ENCODE measurements at regions not wholly inside any gene's neighbourhood (a gene's known extent, or its start where the extent isn't known, plus 50 kb on each side); places are given as distances from the start of the nearest gene placed in this dataset.

- intact Hi-C loops (cut with DNase I), result no loop called here
- Histone ChIP-seq H3K4me3 (replicated peaks in 1 of 3) (no peak overlapping the region), H3K36me3 (no peaks in the 10 kb centered on the region), H3K27ac (no peak overlapping the region), H3K9me3 (no peaks in the 10 kb centered on the region), H3K4me1 (no peaks in the 10 kb centered on the region), H3K27me3 (no peaks in the 10 kb centered on the region)
- no peak for DNase-seq
- WGBS, 2 donors, result 74 to 79% methylated on average over 2 of the region's 2 CpGs
- TF ChIP-seq, protein P1, sequence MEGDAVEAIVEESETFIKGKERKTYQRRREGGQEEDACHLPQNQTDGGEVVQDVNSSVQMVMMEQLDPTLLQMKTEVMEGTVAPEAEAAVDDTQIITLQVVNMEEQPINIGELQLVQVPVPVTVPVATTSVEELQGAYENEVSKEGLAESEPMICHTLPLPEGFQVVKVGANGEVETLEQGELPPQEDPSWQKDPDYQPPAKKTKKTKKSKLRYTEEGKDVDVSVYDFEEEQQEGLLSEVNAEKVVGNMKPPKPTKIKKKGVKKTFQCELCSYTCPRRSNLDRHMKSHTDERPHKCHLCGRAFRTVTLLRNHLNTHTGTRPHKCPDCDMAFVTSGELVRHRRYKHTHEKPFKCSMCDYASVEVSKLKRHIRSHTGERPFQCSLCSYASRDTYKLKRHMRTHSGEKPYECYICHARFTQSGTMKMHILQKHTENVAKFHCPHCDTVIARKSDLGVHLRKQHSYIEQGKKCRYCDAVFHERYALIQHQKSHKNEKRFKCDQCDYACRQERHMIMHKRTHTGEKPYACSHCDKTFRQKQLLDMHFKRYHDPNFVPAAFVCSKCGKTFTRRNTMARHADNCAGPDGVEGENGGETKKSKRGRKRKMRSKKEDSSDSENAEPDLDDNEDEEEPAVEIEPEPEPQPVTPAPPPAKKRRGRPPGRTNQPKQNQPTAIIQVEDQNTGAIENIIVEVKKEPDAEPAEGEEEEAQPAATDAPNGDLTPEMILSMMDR (IDR thresholded peaks at IDR 0.05), result no peak
- no peak for TF ChIP-seq POLR2A (IDR thresholded peaks at IDR 0.05)
These were observed 165.2 kb upstream of the PDGFD start for GRCh38 chr11:104329078-104329665.

GRCh38 chr11:104328512-104328907 lies 164.6 kb upstream of the PDGFD start:
- Histone ChIP-seq H3K4me3 (replicated peaks in 1 of 3) (no peak overlapping the region), H3K9me3 (no peaks in the 10 kb centered on the region), H3K27me3 (no peaks in the 10 kb centered on the region), H3K4me1 (no peaks in the 10 kb centered on the region), H3K27ac (no peak overlapping the region), H3K36me3 (no peaks in the 10 kb centered on the region)
- no peak for DNase-seq
- intact Hi-C loops (cut with DNase I), result no loop called here
- no peak for TF ChIP-seq POLR2A (IDR thresholded peaks at IDR 0.05)
- TF ChIP-seq, protein P1 (IDR thresholded peaks at IDR 0.05), result no peak
- WGBS, 2 donors, result 85 to 89% methylated on average over 4 of the region's 4 CpGs

- WGBS, 2 donors, result 68 to 76% methylated on average over 6 of the region's 6 CpGs
- DNase-seq, result no peak
- Histone ChIP-seq H3K27ac (no peak overlapping the region), H3K4me1 (no peaks in the 10 kb centered on the region), H3K36me3 (no peaks in the 10 kb centered on the region), H3K27me3 (no peaks in the 10 kb centered on the region), H3K9me3 (no peaks in the 10 kb centered on the region), H3K4me3 (replicated peaks in 1 of 3) (no peak overlapping the region)
- no peak for TF ChIP-seq POLR2A (IDR thresholded peaks at IDR 0.05)
- intact Hi-C loops (cut with DNase I), result no loop called here
These were observed 164.0 kb upstream of the PDGFD start for GRCh38 chr11:104327861-104328511.

- intact Hi-C loops (cut with DNase I), result no loop called here
- H3K27ac ChIP-seq, result no peak overlapping the region
- DNase-seq, result no peak
- H3K4me3 ChIP-seq (replicated peaks in 1 of 3), result no peak overlapping the region
- no peaks in the 10 kb centered on the region for H3K4me1 ChIP-seq
- H3K9me3 ChIP-seq, result no peaks in the 10 kb centered on the region
- H3K36me3 ChIP-seq, result no peaks in the 10 kb centered on the region
- 86 to 87% methylated on average over 1 of the region's 1 CpG for WGBS, 2 donors
- TF ChIP-seq POLR2A (IDR thresholded peaks at IDR 0.05), result no peak
- TF ChIP-seq, protein P1 (IDR thresholded peaks at IDR 0.05), result no peak
- H3K27me3 ChIP-seq, result no peaks in the 10 kb centered on the region
These were observed 161.1 kb upstream of the PDGFD start for GRCh38 chr11:104325093-104325492.

- intact Hi-C loops (cut with DNase I), result no loop called here
- WGBS, 2 donors, result 91 to 97% methylated on average over 1 of the region's 1 CpG
- no peak for TF ChIP-seq POLR2A (IDR thresholded peaks at IDR 0.05)
- TF ChIP-seq, protein P1 (IDR thresholded peaks at IDR 0.05), result no peak
- Histone ChIP-seq H3K9me3 (no peaks in the 10 kb centered on the region), H3K4me3 (replicated peaks in 1 of 3) (no peak overlapping the region), H3K36me3 (no peaks in the 10 kb centered on the region), H3K27me3 (no peaks in the 10 kb centered on the region), H3K4me1 (no peaks in the 10 kb centered on the region), H3K27ac (no peak overlapping the region)
- DNase-seq, result no peak
These were observed 160.3 kb upstream of the PDGFD start for GRCh38 chr11:104324276-104324675.
